ENCODE measurements at regions not wholly inside any gene's neighbourhood (a gene's known extent, or its start where the extent isn't known, plus 50 kb on each side); places are given as distances from the start of the nearest gene placed in this dataset.
"Not testable (repeated sequence)": the region's sequence is repeated elsewhere in the genome, so short reads cannot be mapped to it uniquely, and the experiment has no call there.

DNA sequence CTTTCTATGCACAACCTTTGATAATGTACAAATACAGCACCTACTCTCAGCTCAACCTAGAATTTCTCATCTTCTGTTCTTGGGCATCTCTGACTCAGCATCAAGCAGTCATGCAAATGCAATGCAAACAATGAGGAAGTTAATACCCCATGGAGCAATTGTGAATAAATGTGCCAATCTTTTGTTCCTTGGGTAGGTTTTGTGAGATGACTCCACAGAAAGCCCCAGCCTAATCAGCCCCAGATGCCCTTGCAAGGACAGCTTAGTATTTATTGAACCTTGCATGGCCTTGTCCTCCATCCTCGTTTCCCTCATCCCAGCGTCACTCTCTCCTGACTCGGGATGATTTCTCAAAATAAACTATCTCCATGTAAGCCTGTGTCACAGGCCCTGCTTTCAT lies 494.7 kb upstream of the NECTIN3 start:
- no peak for DNase-seq

DNA sequence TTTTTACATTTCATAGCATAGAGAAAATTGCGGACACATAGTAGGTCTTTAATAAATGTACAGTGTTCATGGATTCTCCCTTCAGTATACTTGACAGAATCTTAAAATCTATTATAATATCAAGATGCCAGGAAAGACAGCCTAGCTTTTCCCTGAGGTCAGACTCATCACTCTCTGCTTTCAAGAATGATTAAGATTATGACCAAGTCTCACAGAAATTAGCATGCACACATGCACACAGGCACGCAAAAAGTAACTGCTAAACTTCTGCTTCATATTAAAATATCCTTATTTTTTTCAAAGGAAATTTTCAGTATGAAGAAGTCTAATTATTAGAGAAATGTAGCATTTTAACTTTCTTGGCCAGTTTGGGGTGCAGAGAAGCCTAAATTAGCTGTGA lies 493.8 kb upstream of the NECTIN3 start:
- DNase-seq: no peak

DNA sequence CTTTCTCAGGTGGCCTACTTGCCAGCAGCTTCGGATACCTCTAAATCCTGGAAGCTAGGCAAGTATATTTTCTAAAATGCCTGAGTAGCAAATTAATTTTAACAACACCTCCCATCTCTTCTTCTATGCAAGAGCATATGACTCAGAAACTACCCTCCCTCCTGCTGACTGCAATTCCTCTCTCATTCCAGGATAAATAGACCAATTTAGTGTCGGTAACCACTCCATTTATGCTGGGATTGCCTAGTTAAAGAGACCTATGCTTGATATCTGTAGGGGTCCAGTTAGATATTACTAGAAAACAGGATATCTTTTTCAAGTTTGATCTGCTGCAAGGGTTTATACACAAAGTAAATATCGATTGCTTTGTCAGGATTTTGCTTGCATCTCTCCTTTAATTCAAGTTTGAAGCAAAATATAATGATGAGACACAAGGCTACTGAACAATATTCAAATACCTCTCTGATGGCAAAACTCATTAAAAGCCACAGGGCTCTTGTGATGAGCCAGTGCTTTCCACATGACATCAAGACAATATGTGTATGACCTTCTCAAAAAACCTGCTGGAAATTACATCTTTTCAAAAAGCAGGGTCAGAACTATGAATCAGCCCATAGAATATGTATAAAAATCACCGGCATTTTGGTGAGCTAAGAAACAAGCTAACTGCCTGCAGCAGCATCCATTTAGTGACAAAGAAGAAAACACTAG lies 491.6 kb upstream of the NECTIN3 start:
- no peak for DNase-seq

DNA sequence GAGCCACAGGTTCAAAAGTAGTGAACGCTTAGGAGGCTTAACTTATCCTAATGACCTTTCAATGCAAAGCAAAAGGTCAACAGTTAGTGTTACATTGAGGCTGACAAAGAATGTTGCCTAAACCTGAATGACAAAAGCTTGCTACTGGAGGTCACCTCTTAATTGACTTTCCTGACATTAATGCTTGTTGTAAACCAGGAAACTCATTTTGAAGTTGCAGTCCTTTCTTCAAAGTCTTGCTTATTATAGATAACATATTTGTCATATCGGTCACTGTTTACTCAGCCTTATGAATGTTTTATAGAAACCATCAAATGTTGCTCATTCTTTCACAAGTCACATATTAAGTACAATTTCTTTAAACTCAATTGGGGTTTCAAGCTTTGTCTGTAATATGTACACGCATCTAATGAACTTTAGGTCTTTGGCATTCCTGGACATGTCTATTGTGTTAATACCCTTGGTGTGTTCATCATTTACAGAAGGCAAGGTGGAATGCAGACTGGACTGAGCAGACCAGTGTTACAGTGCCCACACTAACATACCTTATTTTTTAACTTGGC lies 488.2 kb upstream of the NECTIN3 start:
- DNase-seq: no peak

DNA sequence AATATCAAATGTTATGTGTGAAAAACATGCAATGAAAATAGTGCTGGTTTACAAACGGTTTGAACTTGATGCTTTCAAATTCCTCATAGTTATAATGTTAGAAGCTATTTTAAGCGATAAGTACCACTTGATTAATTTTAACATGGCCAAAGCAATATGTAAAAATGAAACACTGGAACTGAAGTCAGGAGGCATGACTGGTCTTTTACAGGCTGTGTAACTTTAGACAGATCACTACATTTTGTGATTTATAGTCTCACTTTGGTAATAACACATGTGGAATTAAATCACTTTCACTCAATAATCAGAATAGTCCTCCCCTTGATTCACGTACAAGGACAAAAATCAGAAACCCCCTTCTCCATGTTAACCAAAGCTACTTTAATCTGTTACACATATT lies 482.7 kb upstream of the NECTIN3 start:
- DNase-seq: no peak

DNA sequence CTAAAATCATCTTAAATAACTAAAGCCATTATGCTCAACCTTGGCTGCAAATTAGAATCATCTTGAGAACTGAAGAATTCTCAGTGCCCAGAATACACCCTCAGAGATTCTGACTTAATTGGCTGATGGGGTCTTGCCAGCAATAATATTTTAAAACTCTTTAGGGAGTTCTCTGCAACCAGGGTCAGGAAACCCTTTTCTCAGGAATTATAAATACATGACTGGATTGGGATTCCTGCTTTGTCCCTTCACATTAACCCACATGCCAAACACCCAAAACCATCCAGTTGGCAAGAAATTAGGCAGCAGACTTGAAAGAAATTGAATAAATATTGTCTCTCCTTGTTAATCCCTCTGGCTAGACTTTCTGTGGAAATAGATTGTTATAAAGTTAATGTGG lies 482.3 kb upstream of the NECTIN3 start:
- no peak for DNase-seq

DNA sequence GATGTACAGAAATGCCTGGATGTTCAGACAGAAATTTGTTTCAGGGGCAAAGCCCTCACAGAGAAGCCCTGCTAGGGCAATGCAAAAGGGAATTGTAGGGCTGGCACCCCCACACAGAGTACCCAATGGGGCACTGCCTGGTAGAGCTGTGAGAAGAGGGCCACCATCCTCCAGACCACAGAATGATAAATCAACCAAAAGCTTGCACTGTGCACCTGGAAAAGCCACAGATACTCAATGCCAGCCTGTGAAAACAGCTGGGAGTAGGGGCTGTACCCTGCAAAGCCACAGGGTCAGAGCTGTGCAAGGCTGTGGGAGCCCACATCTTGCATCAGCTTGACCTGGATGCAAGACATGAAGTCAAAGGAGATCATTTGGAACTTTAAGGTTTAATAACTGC lies 477.9 kb upstream of the NECTIN3 start:
- no peak for DNase-seq

DNA sequence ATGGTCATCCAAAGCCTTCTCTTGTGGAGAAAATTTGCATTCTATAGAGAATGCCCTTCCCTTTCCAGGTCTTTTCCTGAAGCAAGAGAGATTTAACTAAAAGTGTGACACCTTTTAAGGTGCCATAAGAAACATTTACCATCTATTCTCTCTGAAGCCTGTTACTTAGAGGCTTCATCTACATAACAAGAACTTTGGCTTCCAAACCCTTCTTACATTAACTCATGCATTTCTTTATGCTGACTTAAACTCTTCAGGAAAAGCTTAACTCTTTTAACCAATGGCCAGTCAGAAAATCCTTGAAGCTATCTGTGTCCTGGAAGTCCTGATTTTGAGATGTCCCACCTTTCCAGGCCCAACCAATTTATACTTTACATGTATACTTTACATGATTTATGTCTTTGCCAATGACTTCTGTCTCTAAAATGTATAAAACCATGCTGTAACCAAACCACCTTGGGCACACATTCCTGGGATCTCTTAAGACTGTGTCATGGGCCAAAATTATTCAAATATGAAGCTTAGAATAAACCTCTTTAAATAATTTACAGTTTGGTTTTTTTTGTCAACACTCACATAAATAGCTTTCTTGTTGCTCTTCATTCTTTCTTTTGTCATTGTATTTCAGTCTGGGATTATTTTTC lies 472.6 kb upstream of the NECTIN3 start:
- DNase-seq: no peak

DNA sequence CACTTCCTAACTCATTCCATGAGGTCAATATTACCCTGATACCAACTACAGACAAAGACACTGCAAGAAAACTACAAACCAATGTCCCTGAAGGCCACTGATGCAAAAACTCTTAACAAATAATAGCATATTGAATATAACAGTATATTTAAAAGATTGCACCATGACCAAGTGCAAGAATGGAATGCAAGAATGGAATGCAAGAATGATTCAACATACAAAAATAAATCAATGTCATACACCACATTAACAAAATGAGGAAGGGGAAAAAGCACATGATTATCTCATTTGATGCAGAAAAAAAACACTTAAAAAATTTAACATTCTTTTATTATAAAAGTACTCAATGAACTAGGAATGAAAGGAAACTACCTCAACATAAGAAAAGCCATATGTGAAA lies 463.1 kb upstream of the NECTIN3 start:
- DNase-seq: no peak

DNA sequence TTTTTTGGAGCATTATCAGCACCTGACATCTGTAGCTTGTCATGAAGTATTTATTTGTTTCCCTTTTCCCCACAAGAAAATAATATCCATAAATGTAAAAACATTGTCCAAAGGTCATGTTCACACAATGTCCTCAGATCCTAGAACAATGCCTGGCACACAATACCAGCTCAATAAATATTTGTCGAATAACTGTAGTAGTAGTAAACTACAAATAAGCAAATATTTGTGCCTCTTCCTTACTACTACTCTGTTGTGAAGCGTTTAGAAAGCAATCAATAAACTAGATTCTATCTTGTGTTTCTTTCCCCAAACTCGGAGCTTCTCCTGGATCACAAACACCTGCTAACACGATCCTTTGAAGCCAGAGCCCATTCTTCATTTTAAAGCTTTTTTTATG lies 459.6 kb upstream of the NECTIN3 start:
- no peak for DNase-seq

DNA sequence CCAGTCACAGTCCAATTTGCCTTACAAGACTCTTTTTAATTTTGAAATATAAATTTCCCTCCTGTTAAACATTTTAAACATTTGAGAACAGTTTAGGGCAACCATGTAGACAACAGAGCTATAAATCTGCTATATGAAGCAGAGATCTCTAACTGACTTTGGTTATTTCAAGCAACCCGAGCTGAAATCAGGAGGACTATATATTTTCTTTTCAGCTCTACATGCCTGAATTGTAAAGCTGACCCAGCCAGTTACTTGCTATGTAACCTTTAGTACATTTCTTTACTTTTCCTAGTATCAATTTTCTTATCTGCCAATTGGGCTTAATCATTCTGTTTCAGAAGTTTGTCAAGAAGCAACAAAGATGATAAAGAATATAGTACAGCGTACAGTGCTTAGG lies 457.4 kb upstream of the NECTIN3 start:
- DNase-seq: no peak

DNA sequence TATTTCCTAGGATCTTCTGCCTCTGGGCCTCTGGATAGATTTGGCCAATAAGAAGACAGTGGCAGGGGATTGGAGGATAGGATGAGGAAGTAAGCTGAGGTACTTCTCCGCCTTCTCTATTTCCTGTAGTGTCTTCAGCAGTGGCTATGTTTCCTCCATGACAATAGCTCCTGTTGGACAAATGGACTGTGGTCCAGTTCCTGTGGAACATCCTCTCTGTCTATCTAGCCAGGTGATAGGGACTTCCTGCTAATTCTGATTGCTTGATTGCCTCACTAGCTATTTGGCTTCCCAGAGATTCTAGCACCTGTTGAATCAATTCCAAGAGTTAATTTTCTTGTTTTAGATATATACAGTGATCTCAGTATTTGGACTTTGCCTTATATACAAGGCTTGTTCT lies 456.2 kb upstream of the NECTIN3 start:
- DNase-seq: no peak

DNA sequence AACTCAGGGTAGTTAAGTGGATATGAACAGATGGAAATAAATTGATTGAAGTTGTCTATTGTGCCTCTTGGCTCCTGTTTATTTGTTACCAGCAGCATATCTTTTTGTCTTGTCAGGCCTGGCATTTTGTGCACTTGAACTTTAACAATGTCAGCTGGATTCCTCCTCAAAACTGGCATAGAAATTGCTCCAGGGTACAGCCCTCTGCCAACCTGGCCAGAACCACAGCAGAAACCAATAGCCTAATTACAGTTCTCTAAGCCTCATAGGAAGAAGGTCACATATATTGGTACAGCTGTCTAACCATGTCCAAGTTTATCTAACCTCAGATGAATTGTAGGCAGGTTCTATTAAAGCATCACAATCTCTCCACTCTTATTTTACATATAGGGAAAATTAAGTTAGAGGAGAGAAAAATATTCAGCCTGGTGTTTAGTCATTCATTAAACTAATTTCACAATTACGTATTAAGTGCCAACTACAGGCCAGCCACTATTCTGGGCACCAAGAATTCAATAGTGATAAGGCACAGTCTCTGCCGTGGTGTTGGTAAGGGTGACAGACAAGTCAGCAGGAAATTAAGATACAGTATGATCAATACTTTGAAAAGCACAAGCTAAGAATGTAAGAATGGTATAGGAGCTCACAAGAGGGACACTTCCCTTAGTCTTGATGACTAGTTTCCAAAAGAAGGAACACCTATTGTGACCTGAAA lies 452.9 kb upstream of the NECTIN3 start:
- DNase-seq: no peak

DNA sequence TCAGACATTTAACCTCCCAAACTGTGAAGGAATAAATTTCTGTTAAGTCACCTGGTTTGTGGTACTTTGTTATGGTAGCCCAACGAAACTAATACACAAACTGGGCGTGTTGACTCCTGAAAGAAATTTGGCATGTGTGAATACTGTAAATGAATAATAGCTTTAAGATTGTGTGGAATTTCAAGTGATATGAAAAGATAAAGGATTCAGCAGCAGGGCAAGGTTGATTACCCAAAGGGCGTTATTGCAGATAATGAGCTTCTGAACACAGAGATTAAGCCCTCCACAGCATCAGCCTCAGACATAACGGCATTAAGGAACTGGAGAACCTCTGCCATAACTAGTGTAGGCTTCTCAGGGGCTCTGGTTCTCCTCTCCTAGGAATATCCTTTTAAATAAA lies 451.5 kb upstream of the NECTIN3 start:
- no peak for DNase-seq

DNA sequence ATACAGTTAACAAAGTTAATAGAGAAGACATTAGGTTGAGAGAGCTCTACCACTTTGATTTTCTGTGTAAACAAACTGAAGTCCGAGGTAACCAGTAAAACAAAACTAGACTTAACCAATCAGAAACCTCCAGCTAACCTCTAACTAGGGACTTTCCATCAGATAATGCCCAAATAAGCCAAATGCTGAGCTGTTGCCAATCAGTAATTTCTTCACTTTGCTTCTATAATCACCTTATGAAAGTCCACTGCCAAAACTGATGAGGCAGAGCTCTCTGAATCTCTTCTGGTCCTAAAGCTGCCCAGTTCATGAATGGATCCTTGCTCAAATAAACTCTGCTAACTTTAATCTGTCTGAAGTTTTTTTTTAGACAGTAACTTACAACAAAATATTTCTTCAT lies 448.0 kb upstream of the NECTIN3 start:
- DNase-seq: no peak

DNA sequence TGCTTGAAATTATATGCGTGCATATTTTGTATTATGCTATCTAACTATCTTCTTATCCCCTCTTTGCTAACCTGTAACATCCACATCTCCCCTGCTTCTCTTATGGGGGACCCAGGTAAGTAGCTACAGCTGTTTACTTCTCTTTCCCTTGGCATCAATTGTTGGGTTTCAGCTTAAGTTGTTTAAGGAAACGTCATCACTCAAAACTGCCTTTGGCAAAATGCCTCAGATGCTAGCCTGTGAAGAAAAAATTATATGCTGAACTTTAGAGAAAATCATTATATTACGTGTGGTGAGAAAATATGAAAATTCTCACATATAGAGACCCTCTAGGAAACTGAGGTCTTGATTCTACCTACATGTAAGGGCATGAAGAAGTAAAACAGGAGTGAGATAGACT lies 447.0 kb upstream of the NECTIN3 start:
- no peak for DNase-seq

DNA sequence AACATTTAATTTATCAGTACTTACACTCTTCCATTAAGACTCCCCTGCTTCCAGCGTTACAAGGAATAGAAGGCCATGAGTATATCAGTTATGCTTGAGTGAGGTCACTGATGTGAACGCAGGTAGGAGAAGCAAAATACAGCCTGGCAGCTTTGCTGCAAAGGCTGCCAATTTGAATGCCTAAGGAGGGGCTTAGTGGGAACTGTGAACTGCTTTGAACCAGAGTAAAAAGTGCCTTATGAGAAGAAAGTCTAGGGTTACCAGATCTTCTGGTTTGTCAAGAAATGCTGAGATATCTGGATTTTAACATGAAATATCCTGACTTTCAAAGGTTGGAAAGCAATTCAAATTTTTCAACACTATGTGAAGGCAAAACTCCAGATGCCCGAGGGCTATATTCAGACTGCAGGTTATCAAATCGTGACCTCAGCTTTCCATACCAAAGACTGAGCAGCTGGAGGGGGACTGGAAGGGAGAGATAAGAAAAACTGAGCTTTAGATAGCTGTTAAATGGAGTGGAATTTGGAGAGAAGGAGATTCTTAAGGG lies 446.3 kb upstream of the NECTIN3 start:
- no peak for DNase-seq

DNA sequence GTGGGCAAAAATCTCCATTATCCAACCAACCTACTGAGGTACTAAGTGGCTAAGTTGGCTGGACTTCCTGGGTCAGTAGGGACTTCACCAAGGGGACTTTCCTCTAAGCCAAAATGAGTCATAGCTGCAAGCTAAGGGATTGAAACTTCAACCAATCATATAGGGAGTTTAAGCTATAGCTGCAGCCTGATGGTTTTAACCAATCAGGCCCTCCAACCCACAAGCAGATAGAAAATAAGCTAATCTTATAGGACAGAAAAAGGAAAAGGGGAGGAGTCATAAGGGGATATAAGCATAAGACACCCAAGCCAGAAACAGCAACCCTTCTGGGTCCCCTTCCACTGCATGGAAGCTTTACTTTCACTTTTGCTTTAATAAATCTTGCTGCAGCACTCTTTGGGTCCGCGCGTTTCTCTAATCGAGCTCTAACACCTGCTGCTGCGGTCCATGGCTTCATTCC lies 444.9 kb upstream of the NECTIN3 start:
- DNase-seq: not testable (repeated sequence)

DNA sequence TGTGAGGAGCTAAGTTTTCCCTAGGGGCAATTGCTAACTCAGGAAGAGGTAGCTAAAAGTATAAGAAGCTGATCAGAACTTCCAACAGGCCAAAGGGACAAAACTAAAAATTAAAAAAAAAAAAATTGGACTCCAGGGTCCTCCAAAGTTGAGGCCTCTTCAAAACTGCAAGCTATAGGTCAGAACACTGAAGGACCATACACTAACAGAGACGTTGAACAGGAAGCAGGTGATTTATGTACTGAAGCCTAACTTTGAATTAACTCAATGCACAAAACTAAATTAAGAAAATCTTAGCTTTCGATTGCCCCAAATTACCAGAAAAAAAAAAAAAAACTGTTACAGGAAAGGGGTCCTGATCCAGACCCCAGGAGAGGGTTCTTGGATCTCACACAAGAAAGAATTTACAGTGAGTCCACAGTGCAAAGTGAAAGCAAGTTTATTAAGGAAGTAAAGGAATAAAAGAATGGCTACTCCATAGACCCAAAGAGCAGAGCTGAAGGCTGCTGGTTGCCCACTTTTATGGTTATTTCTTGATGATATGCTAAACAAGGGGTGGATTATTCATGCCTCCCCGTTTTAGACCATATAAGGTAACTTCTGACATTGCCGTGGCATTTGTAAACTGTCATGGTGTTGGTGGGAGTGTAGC lies 442.8 kb upstream of the NECTIN3 start:
- DNase-seq: no peak

DNA sequence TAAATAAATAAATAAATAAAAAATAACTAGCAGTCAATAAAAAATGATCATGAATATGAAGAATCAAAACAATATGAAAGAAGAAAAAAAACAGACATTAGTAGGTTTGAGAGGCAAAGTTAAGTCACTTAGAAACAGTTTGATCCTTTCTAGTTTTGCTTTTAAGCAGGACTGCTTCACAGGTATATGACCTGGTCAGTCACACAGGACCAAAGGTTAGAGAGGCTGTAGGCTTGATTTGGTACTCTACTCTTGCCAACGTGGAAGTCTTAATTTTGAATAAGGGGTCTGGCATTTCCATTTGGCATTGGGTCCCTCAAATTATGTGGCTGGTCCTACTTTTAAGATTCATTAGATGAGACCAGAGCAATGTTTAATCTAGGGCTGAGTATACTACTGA lies 441.7 kb upstream of the NECTIN3 start:
- no peak for DNase-seq

DNA sequence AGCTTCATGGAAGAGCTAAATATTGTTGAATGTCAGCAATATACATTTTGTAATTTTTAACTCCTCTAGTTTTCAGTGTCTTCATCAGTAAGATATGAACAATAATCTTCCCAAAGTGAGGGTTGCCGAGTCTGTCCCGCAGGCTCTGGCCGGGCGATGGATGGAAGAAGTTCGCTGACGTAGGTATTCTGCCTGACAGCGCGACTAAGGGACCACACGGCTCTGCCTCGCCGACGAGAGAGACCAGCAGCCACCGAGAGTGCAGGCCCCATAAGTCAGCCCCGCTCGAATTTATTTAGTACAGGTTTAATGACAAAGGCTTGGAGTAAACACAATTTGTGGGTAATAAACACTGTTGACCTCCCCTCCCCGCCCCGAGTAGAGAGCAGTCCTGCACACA lies 427.4 kb upstream of the NECTIN3 start:
- no peak for DNase-seq

DNA sequence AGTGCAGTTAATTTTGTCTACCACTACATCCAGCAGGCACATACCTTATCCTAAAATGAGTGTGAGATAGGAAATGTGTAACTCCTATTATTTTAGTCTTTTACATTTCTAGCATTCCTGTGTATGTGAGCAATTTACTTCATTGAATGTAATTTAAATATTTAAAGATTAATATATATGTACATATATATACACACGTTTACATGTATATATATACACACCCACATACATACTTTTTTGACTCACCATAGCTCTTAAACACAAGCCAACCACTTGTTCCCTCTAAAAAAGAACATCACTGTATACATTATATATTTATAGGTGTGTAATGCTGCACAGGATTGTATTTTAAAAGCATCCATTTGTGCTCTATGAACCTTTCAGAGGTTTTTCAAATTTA lies 425.6 kb upstream of the NECTIN3 start:
- DNase-seq: no peak

DNA sequence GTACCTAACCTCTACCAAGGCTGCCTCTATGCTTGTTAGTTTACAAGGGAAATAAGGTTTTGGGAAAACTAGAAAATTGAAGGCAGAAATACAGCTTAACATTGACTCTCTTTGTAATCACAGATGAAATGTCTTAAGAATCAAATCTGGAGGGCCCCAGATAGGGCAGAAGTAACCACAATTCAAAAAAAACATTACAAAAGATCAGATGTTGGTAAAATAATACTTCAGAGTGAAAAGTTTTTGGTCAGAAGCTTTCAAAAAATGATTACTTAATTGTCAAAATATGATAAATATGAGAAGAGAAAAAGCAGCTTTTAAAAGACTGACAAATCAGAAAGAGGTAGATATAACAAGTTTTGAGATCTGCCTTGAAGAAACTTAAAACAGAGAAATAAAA lies 425.1 kb upstream of the NECTIN3 start:
- no peak for DNase-seq

Data from activated CD8-positive, alpha-beta memory T cell treated with anti-CD3 and anti-CD28 coated beads, Interleukin-2, amount 50 U/mL, for 4 hours (primary cell).